GM12873 (cell line): ENCODE measurements at regions not wholly inside any gene's neighbourhood (a gene's known extent, or its start where the extent isn't known, plus 50 kb on each side); places are given as distances from the start of the nearest gene placed in this dataset.

Experiments used
- CTCF ChIP-seq: IDR thresholded peaks from 2 replicates; pipeline ENCODE4 v1.5.1; 2012; ENCODE audit warnings: low read depth, mild to moderate bottlenecking, moderate library complexity, low read length, control low read depth; ENCODE audit not compliant: insufficient read depth; ENCODE audit errors: missing control alignments

GRCh38 chr13:87788363-87788762 lies 117.2 kb downstream of the SLITRK5 start:
- no peak for TF ChIP-seq CTCF

- no peak for TF ChIP-seq CTCF
Measured at GRCh38 chr13:87792878-87793277, 121.7 kb downstream of the SLITRK5 start.

- no peak for TF ChIP-seq CTCF
Measured at GRCh38 chr13:87798536-87798935, 127.4 kb downstream of the SLITRK5 start.

- TF ChIP-seq CTCF: no peak
Measured at GRCh38 chr13:87810391-87810801, 139.2 kb downstream of the SLITRK5 start.

DNA sequence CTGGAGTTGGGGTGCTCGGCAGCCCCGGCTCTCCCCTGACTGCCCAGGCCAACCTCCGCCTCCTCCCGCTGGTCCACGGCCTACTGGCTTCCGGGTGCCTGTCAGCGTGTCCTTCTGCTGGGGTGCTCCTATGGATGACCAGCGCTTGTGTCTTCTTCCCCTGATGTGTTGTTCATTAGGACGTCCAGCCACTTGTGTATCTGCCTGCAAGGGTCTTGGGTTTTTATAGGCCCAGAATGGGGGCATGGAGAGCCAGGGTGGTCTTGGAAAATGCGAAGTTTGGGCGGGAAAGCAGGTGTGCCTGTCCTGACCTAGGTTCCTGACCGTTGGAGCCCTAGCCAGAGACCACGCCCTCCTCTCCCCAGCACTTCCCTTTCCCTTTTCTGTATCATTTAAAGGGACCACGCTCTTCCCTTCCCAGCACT lies 139.8 kb downstream of the SLITRK5 start:
- no peak for TF ChIP-seq CTCF

DNA sequence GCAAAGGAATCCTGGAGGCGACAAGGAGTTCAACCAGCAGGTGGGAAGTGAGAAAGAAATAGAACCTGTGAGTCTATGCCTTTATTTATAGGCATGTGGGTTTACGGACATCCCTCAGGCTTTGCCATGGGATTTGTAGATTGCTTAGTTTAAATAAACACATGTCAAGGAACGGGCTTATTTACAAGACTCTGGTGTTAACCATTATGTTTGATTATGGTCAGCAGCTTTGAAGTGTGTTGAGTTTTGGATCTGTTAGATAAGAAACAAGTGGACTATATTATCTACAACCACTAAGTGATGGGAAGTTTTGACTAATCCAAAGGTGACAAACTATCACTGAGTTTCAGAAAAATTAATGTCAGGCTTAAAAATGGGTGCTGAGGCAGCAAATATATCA lies 143.2 kb downstream of the SLITRK5 start:
- no peak for TF ChIP-seq CTCF

GRCh38 chr13:87820241-87820640 lies 149.1 kb downstream of the SLITRK5 start:
- TF ChIP-seq CTCF: no peak
